ENCODE measurements at regions not wholly inside any gene's neighbourhood (a gene's known extent, or its start where the extent isn't known, plus 50 kb on each side); places are given as distances from the start of the nearest gene placed in this dataset.

DNA sequence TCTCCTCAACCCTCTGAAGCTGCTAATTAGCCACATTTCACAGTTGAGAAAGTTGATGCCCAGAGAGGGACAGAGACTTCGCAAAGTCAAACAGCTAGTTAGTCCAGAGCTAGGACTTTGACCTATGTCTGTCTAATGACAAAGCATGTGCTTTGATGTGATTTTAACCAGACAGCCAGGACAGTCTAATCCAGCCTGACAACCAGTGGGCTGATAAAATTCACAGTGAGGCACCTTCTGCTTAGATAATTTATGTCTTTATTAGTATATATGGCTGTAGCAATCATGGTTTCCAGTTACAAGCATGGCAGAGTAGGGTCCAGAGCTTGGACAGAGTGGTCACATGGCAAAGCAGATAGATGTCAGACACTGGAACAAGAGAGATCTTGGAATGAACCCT, 133.6 kb upstream of the C1QTNF7 start:
- no peaks in the 10 kb centered on the region for H3K9me3 ChIP-seq (ENCODE audit: control insufficient read depth in 2 of 3, insufficient read depth in 1 of 3, low read length in 3 of 3)
- no peaks in the 10 kb centered on the region for H3K4me1 ChIP-seq (ENCODE audit: control insufficient read depth in 2 of 3, insufficient read depth in 2 of 3, low read depth in 1 of 3, low read length in 3 of 3)
- no peak overlapping the region for H3K4me3 ChIP-seq (ENCODE audit: low read length in 3 of 3)
- H3K27ac ChIP-seq (ENCODE audit: low read depth in 2 of 2, low read length in 2 of 2): no peak overlapping the region
- no peaks in the 10 kb centered on the region for H3K36me3 ChIP-seq (ENCODE audit: control insufficient read depth in 2 of 3, insufficient read depth in 3 of 3, low read length in 3 of 3)
- intact Hi-C loops (cut with DNase I): no loop called here
- no peak overlapping the region for H3K9ac ChIP-seq (ENCODE audit: low read length in 3 of 3)
- FAIRE-seq: no peak
- no peaks in the 10 kb centered on the region for H3K27me3 ChIP-seq (ENCODE audit: control insufficient read depth, insufficient read depth, low read length)
- no peak for DNase-seq
- TF ChIP-seq, protein P1, sequence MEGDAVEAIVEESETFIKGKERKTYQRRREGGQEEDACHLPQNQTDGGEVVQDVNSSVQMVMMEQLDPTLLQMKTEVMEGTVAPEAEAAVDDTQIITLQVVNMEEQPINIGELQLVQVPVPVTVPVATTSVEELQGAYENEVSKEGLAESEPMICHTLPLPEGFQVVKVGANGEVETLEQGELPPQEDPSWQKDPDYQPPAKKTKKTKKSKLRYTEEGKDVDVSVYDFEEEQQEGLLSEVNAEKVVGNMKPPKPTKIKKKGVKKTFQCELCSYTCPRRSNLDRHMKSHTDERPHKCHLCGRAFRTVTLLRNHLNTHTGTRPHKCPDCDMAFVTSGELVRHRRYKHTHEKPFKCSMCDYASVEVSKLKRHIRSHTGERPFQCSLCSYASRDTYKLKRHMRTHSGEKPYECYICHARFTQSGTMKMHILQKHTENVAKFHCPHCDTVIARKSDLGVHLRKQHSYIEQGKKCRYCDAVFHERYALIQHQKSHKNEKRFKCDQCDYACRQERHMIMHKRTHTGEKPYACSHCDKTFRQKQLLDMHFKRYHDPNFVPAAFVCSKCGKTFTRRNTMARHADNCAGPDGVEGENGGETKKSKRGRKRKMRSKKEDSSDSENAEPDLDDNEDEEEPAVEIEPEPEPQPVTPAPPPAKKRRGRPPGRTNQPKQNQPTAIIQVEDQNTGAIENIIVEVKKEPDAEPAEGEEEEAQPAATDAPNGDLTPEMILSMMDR (IDR thresholded peaks at IDR 0.05; ENCODE audit: borderline replicate concordance, extremely low read depth, insufficient read depth): no peak

DNA sequence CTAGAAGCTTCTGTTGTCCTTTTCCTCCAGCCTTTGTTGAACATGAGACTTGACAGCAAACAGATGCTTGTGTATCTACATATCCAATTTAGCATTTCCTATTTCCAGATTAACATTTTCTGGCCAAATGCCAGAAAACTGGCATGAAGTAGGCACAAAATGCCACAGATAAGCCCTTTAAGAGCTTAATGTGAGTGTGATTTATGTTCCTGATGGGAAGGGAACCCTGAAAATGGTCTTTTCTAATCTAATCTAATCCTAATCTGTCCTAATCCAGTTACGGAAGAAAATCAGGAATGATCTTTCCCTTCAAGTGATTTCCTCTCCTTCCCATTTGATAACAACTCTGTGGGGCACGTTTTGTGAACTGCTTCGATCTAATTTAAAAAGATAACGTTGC, 133.0 kb upstream of the C1QTNF7 start:
- intact Hi-C loops (cut with DNase I): no loop called here
- H3K4me1 ChIP-seq (ENCODE audit: control insufficient read depth in 2 of 3, insufficient read depth in 2 of 3, low read depth in 1 of 3, low read length in 3 of 3): no peaks in the 10 kb centered on the region
- H3K9ac ChIP-seq (ENCODE audit: low read length in 3 of 3): no peak overlapping the region
- H3K4me3 ChIP-seq (ENCODE audit: low read length in 3 of 3): no peak overlapping the region
- H3K36me3 ChIP-seq (ENCODE audit: control insufficient read depth in 2 of 3, insufficient read depth in 3 of 3, low read length in 3 of 3): no peaks in the 10 kb centered on the region
- no peak overlapping the region for H3K27ac ChIP-seq (ENCODE audit: low read depth in 2 of 2, low read length in 2 of 2)
- FAIRE-seq: no peak
- H3K9me3 ChIP-seq (ENCODE audit: control insufficient read depth in 2 of 3, insufficient read depth in 1 of 3, low read length in 3 of 3): no peaks in the 10 kb centered on the region
- DNase-seq: no peak
- H3K27me3 ChIP-seq (ENCODE audit: control insufficient read depth, insufficient read depth, low read length): no peaks in the 10 kb centered on the region
- TF ChIP-seq, protein P1 (IDR thresholded peaks at IDR 0.05; ENCODE audit: borderline replicate concordance, extremely low read depth, insufficient read depth): no peak

DNA sequence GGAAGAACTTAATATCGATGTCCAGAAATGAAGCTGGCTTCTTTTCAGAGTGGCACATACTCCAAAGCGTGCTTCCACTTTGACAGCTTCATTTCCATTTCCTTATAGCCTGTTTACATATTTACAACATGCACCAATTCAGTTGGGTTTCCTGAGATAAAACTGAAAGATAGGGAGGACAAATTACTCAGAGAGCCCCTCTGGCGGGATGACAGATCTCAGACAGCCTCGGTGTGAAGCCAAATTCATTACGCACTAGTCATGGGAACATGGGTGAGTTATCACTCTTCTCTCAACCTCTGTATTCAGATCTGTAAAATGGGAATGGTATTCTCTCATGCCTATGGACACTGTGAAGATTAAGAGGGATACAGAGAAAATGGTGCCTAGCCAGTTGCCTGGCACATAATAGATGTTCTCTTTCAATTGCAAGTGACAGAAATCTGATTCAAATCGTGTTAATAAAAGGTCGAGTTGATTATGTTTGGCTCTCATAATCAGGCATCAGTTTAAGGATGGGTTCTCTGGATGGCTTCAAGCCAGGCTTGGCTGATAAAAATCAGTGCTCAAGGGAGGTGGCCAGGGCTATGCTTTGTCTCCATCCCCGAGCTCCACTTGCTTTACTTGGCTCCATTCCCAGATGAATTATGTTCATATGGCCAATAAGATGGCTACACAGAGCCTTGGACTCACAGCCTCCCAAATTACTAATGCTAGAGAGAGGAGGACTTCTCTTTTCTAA, 132.2 kb upstream of the C1QTNF7 start:
- no peak overlapping the region for H3K4me3 ChIP-seq (ENCODE audit: low read length in 3 of 3)
- TF ChIP-seq, protein P1 (IDR thresholded peaks at IDR 0.05; ENCODE audit: borderline replicate concordance, extremely low read depth, insufficient read depth): no peak
- no peaks in the 10 kb centered on the region for H3K36me3 ChIP-seq (ENCODE audit: control insufficient read depth in 2 of 3, insufficient read depth in 3 of 3, low read length in 3 of 3)
- no peak overlapping the region for H3K9ac ChIP-seq (ENCODE audit: low read length in 3 of 3)
- H3K27me3 ChIP-seq (ENCODE audit: control insufficient read depth, insufficient read depth, low read length): no peaks in the 10 kb centered on the region
- no peak overlapping the region for H3K27ac ChIP-seq (ENCODE audit: low read depth in 2 of 2, low read length in 2 of 2)
- H3K4me1 ChIP-seq (ENCODE audit: control insufficient read depth in 2 of 3, insufficient read depth in 2 of 3, low read depth in 1 of 3, low read length in 3 of 3): no peaks in the 10 kb centered on the region
- DNase-seq (no peak), FAIRE-seq (no peak)
- H3K9me3 ChIP-seq (ENCODE audit: control insufficient read depth in 2 of 3, insufficient read depth in 1 of 3, low read length in 3 of 3): no peaks in the 10 kb centered on the region
- intact Hi-C loops (cut with DNase I): no loop called here

DNA sequence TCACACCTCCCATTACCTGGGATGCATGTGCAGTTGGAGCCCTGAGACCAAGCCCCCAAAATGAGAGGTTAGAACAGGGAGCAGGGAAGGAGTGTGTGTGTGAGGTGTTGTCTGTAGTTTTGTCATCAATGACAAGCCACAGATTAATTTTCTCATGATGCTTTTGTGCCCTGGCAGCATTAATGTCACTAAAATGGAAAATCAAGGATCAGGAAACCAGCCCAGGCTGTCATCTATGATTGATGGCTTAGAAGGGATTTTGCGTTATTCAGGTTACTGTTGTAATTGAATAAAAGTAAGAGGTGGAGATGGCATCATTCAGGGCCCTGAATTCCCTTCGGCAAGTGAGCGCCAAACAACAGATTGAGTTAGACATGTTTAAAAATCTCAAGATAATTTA, 130.5 kb upstream of the C1QTNF7 start:
- H3K36me3 ChIP-seq (ENCODE audit: control insufficient read depth in 2 of 3, insufficient read depth in 3 of 3, low read length in 3 of 3): no peaks in the 10 kb centered on the region
- TF ChIP-seq, protein P1 (IDR thresholded peaks at IDR 0.05; ENCODE audit: borderline replicate concordance, extremely low read depth, insufficient read depth): no peak
- H3K27me3 ChIP-seq (ENCODE audit: control insufficient read depth, insufficient read depth, low read length): no peaks in the 10 kb centered on the region
- no peak overlapping the region for H3K27ac ChIP-seq (ENCODE audit: low read depth in 2 of 2, low read length in 2 of 2)
- no peak overlapping the region for H3K9ac ChIP-seq (ENCODE audit: low read length in 3 of 3)
- no peak for FAIRE-seq
- H3K4me1 ChIP-seq (ENCODE audit: control insufficient read depth in 2 of 3, insufficient read depth in 2 of 3, low read depth in 1 of 3, low read length in 3 of 3): no peaks in the 10 kb centered on the region
- no peak overlapping the region for H3K4me3 ChIP-seq (ENCODE audit: low read length in 3 of 3)
- no peaks in the 10 kb centered on the region for H3K9me3 ChIP-seq (ENCODE audit: control insufficient read depth in 2 of 3, insufficient read depth in 1 of 3, low read length in 3 of 3)
- intact Hi-C loops (cut with DNase I): no loop called here
- DNase-seq: no peak
